ENCODE measurements at regions not wholly inside any gene's neighbourhood (a gene's known extent, or its start where the extent isn't known, plus 50 kb on each side); places are given as distances from the start of the nearest gene placed in this dataset.

- TF ChIP-seq ZNF202 (tag by site-specific recombination; IDR thresholded peaks at IDR 0.05; ENCODE audit: borderline replicate concordance), result no peak
- no peak for TF ChIP-seq ZNF571 (tag by site-specific recombination; IDR thresholded peaks at IDR 0.05)
- no peak for TF ChIP-seq PBX3 (CRISPR knock-in tag; IDR thresholded peaks at IDR 0.05)
- TF ChIP-seq ZNF266 (tag by site-specific recombination; IDR thresholded peaks at IDR 0.05; ENCODE audit: low read depth), result no peak
- no peak for TF ChIP-seq PRDM1 (tag by site-specific recombination; IDR thresholded peaks at IDR 0.05)
- TF ChIP-seq ZBTB44 (tag by site-specific recombination; IDR thresholded peaks at IDR 0.05), result no peak
These were observed 67.1 kb downstream of the HDGFL1 start (continued) for GRCh38 chr6:22636452-22636851.

GRCh38 chr6:22637782-22638181, 68.4 kb downstream of the HDGFL1 start:
- Histone ChIP-seq H3K4me3 (ENCODE audit: low read depth, low read length) (no peak overlapping the region), H3K4me1 (ENCODE audit: control insufficient read depth, insufficient read depth, low read length) (peaks cover 5% of the 10 kb centered on the region; the same call in 1 of the 2 replicates), H3K9me3 (ENCODE audit: control insufficient read depth, insufficient read depth, low read depth, low read length) (no peaks in the 10 kb centered on the region), H3K27ac (ENCODE audit: extremely low read depth, low read depth, low read length) (no peak overlapping the region), H3K36me3 (ENCODE audit: control insufficient read depth in 2 of 2, insufficient read depth in 1 of 2, low read length in 2 of 2) (no peaks in the 10 kb centered on the region)
- POLR2A ChIA-PET, result no interaction called here
- CTCF ChIA-PET, result interaction anchor here (0.8 kb wide), 1 partner anchor 12 kb away, joined by 3 read pairs; no protein-coding TSS in a partner anchor
- TF ChIP-seq ZNF560 (tag by site-specific recombination; IDR thresholded peaks at IDR 0.05; ENCODE audit: borderline replicate concordance), result no peak
- no peak for TF ChIP-seq ZNF624 (tag by site-specific recombination; IDR thresholded peaks at IDR 0.05)
- TF ChIP-seq GLIS2 (tag by site-specific recombination; IDR thresholded peaks at IDR 0.05), result no peak
- TF ChIP-seq GLI4 (tag by site-specific recombination; IDR thresholded peaks at IDR 0.05), result no peak
- no peak for TF ChIP-seq ZNF670 (tag by site-specific recombination; IDR thresholded peaks at IDR 0.05; ENCODE audit: low read depth)
- TF ChIP-seq ZBTB48 (tag by site-specific recombination; IDR thresholded peaks at IDR 0.05), result no peak
- no peak for TF ChIP-seq YY2 (tag by site-specific recombination; IDR thresholded peaks at IDR 0.05)
- TF ChIP-seq ZNF311 (tag by site-specific recombination; IDR thresholded peaks at IDR 0.05; ENCODE audit: borderline replicate concordance), result no peak

- ChIA-PET POLR2A (no interaction called here), CTCF (interaction anchor here (0.8 kb wide), 1 partner anchor 11 kb away, joined by 3 read pairs; no protein-coding TSS in a partner anchor)
- H3K4me3 ChIP-seq (ENCODE audit: low read depth, low read length), result no peak overlapping the region
- H3K27ac ChIP-seq (ENCODE audit: extremely low read depth, low read depth, low read length), result no peak overlapping the region
- no peaks in the 10 kb centered on the region for H3K36me3 ChIP-seq (ENCODE audit: control insufficient read depth in 2 of 2, insufficient read depth in 1 of 2, low read length in 2 of 2)
- H3K4me1 ChIP-seq (ENCODE audit: control insufficient read depth, insufficient read depth, low read length), result peaks cover 5% of the 10 kb centered on the region; the same call in 1 of the 2 replicates
- no peaks in the 10 kb centered on the region for H3K9me3 ChIP-seq (ENCODE audit: control insufficient read depth, insufficient read depth, low read depth, low read length)
- no peak for TF ChIP-seq KLF9 (tag by site-specific recombination; IDR thresholded peaks at IDR 0.05; ENCODE audit: low read depth)
- no peak for TF ChIP-seq ZNF274 (IDR thresholded peaks at IDR 0.05; ENCODE audit: low read length)
- TF ChIP-seq ZNF274 (tag by site-specific recombination; IDR thresholded peaks at IDR 0.05; ENCODE audit: borderline replicate concordance), result no peak
- no peak for TF ChIP-seq ZNF157 (tag by site-specific recombination; IDR thresholded peaks at IDR 0.05)
- no peak for TF ChIP-seq ZNF214 (tag by site-specific recombination; IDR thresholded peaks at IDR 0.05; ENCODE audit: borderline replicate concordance)
- no peak for TF ChIP-seq ZNF248 (tag by site-specific recombination; IDR thresholded peaks at IDR 0.05)
- no peak for TF ChIP-seq FEZF1 (tag by site-specific recombination; IDR thresholded peaks at IDR 0.05)
- TF ChIP-seq PRDM4 (tag by site-specific recombination; IDR thresholded peaks at IDR 0.05), result no peak
- TF ChIP-seq ZBTB1 (tag by site-specific recombination; IDR thresholded peaks at IDR 0.05), result no peak
- no peak for TF ChIP-seq KLF8 (tag by site-specific recombination; IDR thresholded peaks at IDR 0.05)
- no peak for TF ChIP-seq KLF1 (tag by site-specific recombination; IDR thresholded peaks at IDR 0.05)
- no peak for TF ChIP-seq ZNF433 (tag by site-specific recombination; IDR thresholded peaks at IDR 0.05; ENCODE audit: low read depth)
- TF ChIP-seq ZNF184 (tag by site-specific recombination; IDR thresholded peaks at IDR 0.05), result no peak
- no peak for TF ChIP-seq YY2 (tag by site-specific recombination; IDR thresholded peaks at IDR 0.05)
- TF ChIP-seq MZF1 (tag by site-specific recombination; IDR thresholded peaks at IDR 0.05; ENCODE audit: borderline replicate concordance), result no peak
These were observed 69.0 kb downstream of the HDGFL1 start for GRCh38 chr6:22638320-22638719.
